Activated naive CD8-positive, alpha-beta T cell treated with anti-CD3 and anti-CD28 coated beads, Interleukin-2, amount 50 U/mL, for 24 hours (primary cell): ENCODE measurements at regions not wholly inside any gene's neighbourhood (a gene's known extent, or its start where the extent isn't known, plus 50 kb on each side); places are given as distances from the start of the nearest gene placed in this dataset.
"Not testable (repeated sequence)": the region's sequence is repeated elsewhere in the genome, so short reads cannot be mapped to it uniquely, and the experiment has no call there.

Experiments
- ATAC-seq: fragments of 150-1000 bp; cut with Tn5 transposase; one replicate; pipeline ENCODE4 v1.10.0; 2021
- DNase-seq: peaks from one replicate; pipeline ENCODE4 v3.0.0; 2021
- H3K27ac Mint-ChIP-seq: one replicate; pipeline ENCODE4 v1.8.0; 2021; ENCODE audit warnings: mild to moderate bottlenecking, mixed read lengths
- H3K27me3 Mint-ChIP-seq: one replicate; pipeline ENCODE4 v1.8.0; 2021; ENCODE audit warnings: mixed read lengths
- H3K36me3 Mint-ChIP-seq: one replicate; pipeline ENCODE4 v1.8.0; 2021; ENCODE audit warnings: low read depth, mixed read lengths
- H3K4me1 Mint-ChIP-seq: one replicate; pipeline ENCODE4 v1.8.0; 2021; ENCODE audit warnings: mixed read lengths
- H3K4me3 Mint-ChIP-seq: one replicate; pipeline ENCODE4 v1.8.0; 2021; ENCODE audit warnings: mild to moderate bottlenecking, moderate library complexity, mixed read lengths
- H3K9me3 Mint-ChIP-seq: one replicate; pipeline ENCODE4 v1.8.0; 2021; ENCODE audit warnings: mixed read lengths

GRCh38 chr7:156514851-156515250 is 125.7 kb upstream of the RNF32 start:
- peaks cover 28% of the 10 kb centered on the region for H3K9me3 Mint-ChIP-seq
- H3K4me3 Mint-ChIP-seq: no peak overlapping the region
- H3K4me1 Mint-ChIP-seq: no peaks in the 10 kb centered on the region
- DNase-seq (no peak), ATAC-seq (no peak)
- peaks cover 2% of the 10 kb centered on the region for H3K36me3 Mint-ChIP-seq
- H3K27ac Mint-ChIP-seq: no peak overlapping the region
- peaks cover 14% of the 10 kb centered on the region for H3K27me3 Mint-ChIP-seq

GRCh38 chr7:156511426-156511825 is 129.1 kb upstream of the RNF32 start:
- Mint-ChIP-seq H3K36me3 (peaks cover 2% of the 10 kb centered on the region), H3K9me3 (peaks cover 33% of the 10 kb centered on the region), H3K4me3 (no peak overlapping the region), H3K27me3 (peaks cover 13% of the 10 kb centered on the region), H3K4me1 (no peaks in the 10 kb centered on the region), H3K27ac (no peak overlapping the region)
- DNase-seq (no peak), ATAC-seq (no peak)

GRCh38 chr7:156510966-156511365 is 129.6 kb upstream of the RNF32 start:
- ATAC-seq: no peak

GRCh38 chr7:156509216-156509615 is 131.4 kb upstream of the RNF32 start:
- Mint-ChIP-seq H3K4me1 (no peaks in the 10 kb centered on the region), H3K4me3 (no peak overlapping the region), H3K27me3 (peaks cover 7% of the 10 kb centered on the region), H3K36me3 (peaks cover 2% of the 10 kb centered on the region), H3K9me3 (peaks cover 33% of the 10 kb centered on the region), H3K27ac (no peak overlapping the region)
- no peak for DNase-seq
- no peak for ATAC-seq

More at GRCh38 chr7:156510966-156511365, 129.6 kb upstream of the RNF32 start:
- Mint-ChIP-seq H3K36me3 (peaks cover 2% of the 10 kb centered on the region), H3K27ac (no peak overlapping the region), H3K27me3 (peaks cover 13% of the 10 kb centered on the region), H3K4me1 (no peaks in the 10 kb centered on the region), H3K4me3 (no peak overlapping the region), H3K9me3 (peaks cover 33% of the 10 kb centered on the region)
- DNase-seq: no peak

- Mint-ChIP-seq H3K27ac (no peak overlapping the region), H3K4me3 (no peak overlapping the region)
- no peak for DNase-seq
Measured at GRCh38 chr7:156505876-156506275, 134.7 kb upstream of the RNF32 start.

GRCh38 chr7:156504687-156505545 is 135.7 kb upstream of the RNF32 start:
- Mint-ChIP-seq H3K27me3 (peaks cover 3% of the 10 kb centered on the region), H3K27ac (no peak overlapping the region), H3K9me3 (peaks cover 5% of the 10 kb centered on the region), H3K4me1 (no peaks in the 10 kb centered on the region), H3K36me3 (no peaks in the 10 kb centered on the region), H3K4me3 (no peak overlapping the region)
- ATAC-seq: no peak
- no peak for DNase-seq

More at GRCh38 chr7:156505876-156506275, 134.7 kb upstream of the RNF32 start:
- no peaks in the 10 kb centered on the region for H3K4me1 Mint-ChIP-seq
- H3K9me3 Mint-ChIP-seq: peaks cover 13% of the 10 kb centered on the region
- H3K36me3 Mint-ChIP-seq: peaks cover under 1% of the 10 kb centered on the region
- no peak for ATAC-seq
- H3K27me3 Mint-ChIP-seq: peaks cover 3% of the 10 kb centered on the region

GRCh38 chr7:156504006-156504405 is 136.6 kb upstream of the RNF32 start:
- H3K27ac Mint-ChIP-seq: no peak overlapping the region
- H3K36me3 Mint-ChIP-seq: no peaks in the 10 kb centered on the region
- H3K4me3 Mint-ChIP-seq: no peak overlapping the region
- peaks cover 3% of the 10 kb centered on the region for H3K27me3 Mint-ChIP-seq
- no peaks in the 10 kb centered on the region for H3K9me3 Mint-ChIP-seq
- ATAC-seq (no peak), DNase-seq (no peak)
- H3K4me1 Mint-ChIP-seq: no peaks in the 10 kb centered on the region

GRCh38 chr7:156503196-156503595 is 137.4 kb upstream of the RNF32 start:
- Mint-ChIP-seq H3K4me1 (no peaks in the 10 kb centered on the region), H3K4me3 (no peak overlapping the region), H3K27me3 (peaks cover 3% of the 10 kb centered on the region), H3K36me3 (no peaks in the 10 kb centered on the region), H3K9me3 (no peaks in the 10 kb centered on the region), H3K27ac (no peak overlapping the region)
- ATAC-seq: no peak
- no peak for DNase-seq

GRCh38 chr7:156501815-156502214 is 138.8 kb upstream of the RNF32 start:
- ATAC-seq, H3K4me1 Mint-ChIP-seq, DNase-seq, H3K27ac Mint-ChIP-seq, H3K4me3 Mint-ChIP-seq, H3K9me3 Mint-ChIP-seq, H3K27me3 Mint-ChIP-seq, H3K36me3 Mint-ChIP-seq: not testable (repeated sequence)

- Mint-ChIP-seq H3K4me3 (no peak overlapping the region), H3K9me3 (no peaks in the 10 kb centered on the region), H3K4me1 (no peaks in the 10 kb centered on the region), H3K27ac (no peak overlapping the region), H3K36me3 (no peaks in the 10 kb centered on the region), H3K27me3 (no peaks in the 10 kb centered on the region)
- DNase-seq: no peak
- ATAC-seq: no peak
Measured at GRCh38 chr7:156499247-156499881, 141.2 kb upstream of the RNF32 start.

- Mint-ChIP-seq H3K27ac (no peak overlapping the region), H3K4me1 (no peaks in the 10 kb centered on the region), H3K27me3 (no peaks in the 10 kb centered on the region), H3K9me3 (no peaks in the 10 kb centered on the region), H3K4me3 (no peak overlapping the region), H3K36me3 (no peaks in the 10 kb centered on the region)
- DNase-seq (no peak), ATAC-seq (no peak)
Measured at GRCh38 chr7:156497776-156498509, 142.6 kb upstream of the RNF32 start.

- Mint-ChIP-seq H3K36me3 (no peaks in the 10 kb centered on the region), H3K27ac (no peak overlapping the region)
Measured at GRCh38 chr7:156496865-156497264, 143.7 kb upstream of the RNF32 start.

GRCh38 chr7:156496363-156496769 is 144.2 kb upstream of the RNF32 start:
- Mint-ChIP-seq H3K36me3 (no peaks in the 10 kb centered on the region), H3K4me1 (no peaks in the 10 kb centered on the region), H3K9me3 (no peaks in the 10 kb centered on the region), H3K4me3 (no peak overlapping the region), H3K27me3 (peaks cover 3% of the 10 kb centered on the region), H3K27ac (no peak overlapping the region)
- ATAC-seq (no peak), DNase-seq (no peak)

More at GRCh38 chr7:156496865-156497264, 143.7 kb upstream of the RNF32 start:
- Mint-ChIP-seq H3K4me3 (no peak overlapping the region), H3K9me3 (no peaks in the 10 kb centered on the region), H3K4me1 (no peaks in the 10 kb centered on the region), H3K27me3 (peaks cover 3% of the 10 kb centered on the region)
- ATAC-seq (no peak), DNase-seq (no peak)

GRCh38 chr7:156494960-156495359 is 145.6 kb upstream of the RNF32 start:
- Mint-ChIP-seq H3K4me3 (no peak overlapping the region), H3K9me3 (no peaks in the 10 kb centered on the region), H3K4me1 (no peaks in the 10 kb centered on the region), H3K27me3 (peaks cover 3% of the 10 kb centered on the region), H3K36me3 (no peaks in the 10 kb centered on the region), H3K27ac (no peak overlapping the region)
- no peak for ATAC-seq
- DNase-seq: no peak

- H3K27me3 Mint-ChIP-seq: peaks cover 3% of the 10 kb centered on the region
- H3K4me3 Mint-ChIP-seq: no peak overlapping the region
- no peaks in the 10 kb centered on the region for H3K4me1 Mint-ChIP-seq
- H3K27ac Mint-ChIP-seq: no peak overlapping the region
- no peaks in the 10 kb centered on the region for H3K36me3 Mint-ChIP-seq
- no peak for DNase-seq
- ATAC-seq: no peak
- no peaks in the 10 kb centered on the region for H3K9me3 Mint-ChIP-seq
Measured at GRCh38 chr7:156493942-156494341, 146.6 kb upstream of the RNF32 start.
